SK-N-SH treated with all-trans-retinoic acid at 6 μM for 48 hours (cell line): ENCODE measurements at regions not wholly inside any gene's neighbourhood (a gene's known extent, or its start where the extent isn't known, plus 50 kb on each side); places are given as distances from the start of the nearest gene placed in this dataset.

Source experiments
- ATAC-seq: fragments of 200-7000 bp; cut with Tn5 transposase; 3 replicates; pipeline ENCODE4 v1.9.1; 2020; ENCODE audit warnings: mild to moderate bottlenecking, moderate library complexity
- ARNTL ChIP-seq: fragments of 450-650 bp; formaldehyde crosslinking; IDR thresholded peaks from 2 replicates; pipeline ENCODE4 v1.5.0; 2020; ENCODE audit warnings: low read depth, mild to moderate bottlenecking, moderate library complexity, borderline replicate concordance
- CSDC2 ChIP-seq: fragments of 250-450 bp; sonication (Bioruptor Pico); IDR thresholded peaks from 2 replicates; pipeline ENCODE4 v1.5.0; 2020; ENCODE audit warnings: mild to moderate bottlenecking, moderate library complexity
- ESRRG ChIP-seq: fragments of 250-450 bp; sonication (Bioruptor Pico); IDR thresholded peaks from 2 replicates; pipeline ENCODE4 v1.6.1; 2021; ENCODE audit warnings: mild to moderate bottlenecking
- GLIS3 ChIP-seq: fragments of 250-450 bp; sonication (Bioruptor Pico); IDR thresholded peaks from 2 replicates; pipeline ENCODE4 v1.5.0; 2020; ENCODE audit warnings: mild to moderate bottlenecking, moderate library complexity
- ISL1 ChIP-seq: fragments of 250-450 bp; sonication (Bioruptor Pico); IDR thresholded peaks from 2 replicates; pipeline ENCODE4 v2.1.2; 2022; ENCODE audit warnings: mild to moderate bottlenecking, moderate library complexity
- OSR1 ChIP-seq: fragments of 250-450 bp; sonication (Bioruptor Pico); IDR thresholded peaks from 2 replicates; pipeline ENCODE4 v1.8.0; 2022; ENCODE audit warnings: moderate library complexity, mild to moderate bottlenecking, inconsistent platforms
- PPARA ChIP-seq: fragments of 250-450 bp; sonication (Bioruptor Pico); IDR thresholded peaks from 2 replicates; pipeline ENCODE4 v1.5.0; 2020; ENCODE audit warnings: mild to moderate bottlenecking, borderline replicate concordance
- RARB ChIP-seq: fragments of 250-450 bp; sonication (Bioruptor Pico); IDR thresholded peaks from 2 replicates; pipeline ENCODE4 v1.8.0; 2021; ENCODE audit warnings: mild to moderate bottlenecking, moderate library complexity
- SNAI2 ChIP-seq: fragments of 250-450 bp; sonication (Bioruptor Pico); IDR thresholded peaks from 2 replicates; pipeline ENCODE4 v1.5.0; 2020; ENCODE audit warnings: mild to moderate bottlenecking, moderate library complexity
- TCF4 ChIP-seq: fragments of 250-450 bp; sonication (Bioruptor Pico); IDR thresholded peaks from 2 replicates; pipeline ENCODE4 v1.8.0; 2021; ENCODE audit warnings: mild to moderate bottlenecking, moderate library complexity, borderline replicate concordance
- TOX ChIP-seq: fragments of 250-450 bp; sonication (Bioruptor Pico); IDR thresholded peaks from 2 replicates; pipeline ENCODE4 v1.8.0; 2021; ENCODE audit warnings: mild to moderate bottlenecking, moderate library complexity, borderline replicate concordance
- ZC3H10 ChIP-seq: fragments of 250-450 bp; sonication (Bioruptor Pico); IDR thresholded peaks from 2 replicates; pipeline ENCODE4 v1.5.1; 2021; ENCODE audit warnings: mild to moderate bottlenecking, moderate library complexity
- ZFP3 ChIP-seq: fragments of 250-450 bp; sonication (Bioruptor Pico); IDR thresholded peaks from 2 replicates; pipeline ENCODE4 v1.5.0; 2020; ENCODE audit warnings: mild to moderate bottlenecking, moderate library complexity
- ZFP30 ChIP-seq: fragments of 450-650 bp; formaldehyde crosslinking; IDR thresholded peaks from 2 replicates; pipeline ENCODE4 v1.5.0; 2022; ENCODE audit warnings: mild to moderate bottlenecking, moderate library complexity
- ZNF565 ChIP-seq: fragments of 450-650 bp; formaldehyde crosslinking; conservative IDR thresholded peaks from 2 replicates; pipeline ENCODE4 v1.5.0; 2020; ENCODE audit warnings: low read depth, mild to moderate bottlenecking, moderate library complexity
- ZNF8 ChIP-seq: fragments of 450-650 bp; formaldehyde crosslinking; IDR thresholded peaks from 2 replicates; pipeline ENCODE4 v1.5.0; 2020; ENCODE audit warnings: mild to moderate bottlenecking, moderate library complexity
- TF ChIP-seq, protein P1 (sequence below): fragments of 250-450 bp; sonication (Bioruptor Pico); IDR thresholded peaks from 2 replicates; pipeline ENCODE4 v1.8.0; 2021; ENCODE audit warnings: low read depth, mild to moderate bottlenecking, moderate library complexity, borderline replicate concordance
- TF ChIP-seq, protein P2 (sequence below): fragments of 250-450 bp; sonication (Bioruptor Pico); IDR thresholded peaks from 2 replicates; pipeline ENCODE4 v1.5.0; 2020; ENCODE audit warnings: mild to moderate bottlenecking, moderate library complexity
- TF ChIP-seq, protein P3 (sequence below): fragments of 250-450 bp; sonication (Bioruptor Pico); IDR thresholded peaks from 2 replicates; pipeline ENCODE4 v1.5.1; 2020; ENCODE audit warnings: low read depth, mild to moderate bottlenecking, moderate library complexity
- TF ChIP-seq, protein P4 (sequence below): fragments of 250-450 bp; sonication (Bioruptor Pico); IDR thresholded peaks from 2 replicates; pipeline ENCODE4 v1.5.1; 2021; ENCODE audit warnings: mild to moderate bottlenecking, moderate library complexity
- TF ChIP-seq, protein P5 (sequence below): fragments of 250-450 bp; sonication (Bioruptor Pico); IDR thresholded peaks from 2 replicates; pipeline ENCODE4 v1.8.0; 2020; ENCODE audit warnings: mild to moderate bottlenecking, moderate library complexity, borderline replicate concordance

DNA sequence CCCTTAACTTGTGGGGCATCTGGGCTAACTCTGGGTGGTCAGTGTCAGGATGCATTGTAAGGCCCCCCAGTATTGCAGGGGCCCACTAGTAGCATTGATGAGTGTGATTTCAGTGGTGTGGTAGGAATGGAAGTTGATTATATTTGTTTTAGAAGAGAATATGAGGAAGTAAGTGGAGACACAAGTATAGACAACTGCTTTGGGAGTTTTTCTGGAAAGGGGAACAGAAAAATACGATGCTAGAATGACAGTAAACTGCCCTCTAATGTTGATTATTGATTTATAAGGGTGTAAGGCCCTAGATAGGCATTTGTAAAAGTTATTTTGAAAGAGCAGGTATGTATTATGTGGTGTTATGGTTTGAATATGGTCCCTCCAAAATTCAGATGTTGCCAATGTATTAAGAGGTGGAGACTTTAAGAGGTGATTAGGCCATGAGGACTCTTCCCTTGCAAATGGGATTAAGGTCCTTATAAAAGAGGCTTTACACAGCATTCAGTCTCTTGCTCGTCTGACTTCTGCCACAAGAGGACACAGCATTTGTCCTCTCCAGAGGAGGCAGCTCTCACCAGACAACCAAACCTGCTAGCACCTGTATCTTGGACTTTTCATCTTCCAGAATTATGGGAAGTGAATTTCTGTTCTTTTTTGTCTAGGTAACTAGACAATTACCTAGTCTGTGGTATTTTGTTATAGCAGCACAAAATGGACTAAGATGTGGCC lies 135.9 kb upstream of the DTNBP1 start:
- TF ChIP-seq ZNF565 (no peak), TCF4 (CRISPR knock-in tag) (no peak), ISL1 (no peak)
- no peak for ATAC-seq

DNA sequence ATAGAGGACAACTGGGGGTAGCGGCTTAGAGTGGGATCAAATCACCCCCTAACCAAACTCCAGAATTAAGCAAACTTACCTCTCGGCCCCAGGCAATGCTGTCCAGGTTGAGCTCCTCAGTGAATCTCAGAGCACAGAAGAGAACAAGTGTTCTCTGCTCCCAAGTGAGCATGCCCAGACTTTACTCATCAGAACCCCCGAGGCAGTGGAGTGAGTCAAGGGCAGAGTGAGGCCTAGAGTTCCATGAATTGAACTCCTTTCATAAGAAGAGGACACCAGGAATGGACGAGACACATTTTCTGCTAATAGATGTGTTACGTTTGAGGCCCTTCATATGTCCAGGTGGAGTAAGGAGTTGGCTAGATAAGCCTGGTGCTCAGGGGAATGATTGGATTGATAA lies 134.0 kb upstream of the DTNBP1 start:
- TF ChIP-seq ARNTL (CRISPR knock-in tag) (no peak), PPARA (CRISPR knock-in tag) (no peak), CSDC2 (CRISPR knock-in tag) (no peak), GLIS3 (CRISPR knock-in tag) (no peak), OSR1 (CRISPR knock-in tag) (no peak), ISL1 (no peak), TOX (no peak), ZNF565 (no peak), ZC3H10 (CRISPR knock-in tag) (no peak), RARB (CRISPR knock-in tag) (no peak), ZFP3 (CRISPR knock-in tag) (no peak), SNAI2 (CRISPR knock-in tag) (no peak), ESRRG (CRISPR knock-in tag) (no peak)
- TF ChIP-seq, protein P1, sequence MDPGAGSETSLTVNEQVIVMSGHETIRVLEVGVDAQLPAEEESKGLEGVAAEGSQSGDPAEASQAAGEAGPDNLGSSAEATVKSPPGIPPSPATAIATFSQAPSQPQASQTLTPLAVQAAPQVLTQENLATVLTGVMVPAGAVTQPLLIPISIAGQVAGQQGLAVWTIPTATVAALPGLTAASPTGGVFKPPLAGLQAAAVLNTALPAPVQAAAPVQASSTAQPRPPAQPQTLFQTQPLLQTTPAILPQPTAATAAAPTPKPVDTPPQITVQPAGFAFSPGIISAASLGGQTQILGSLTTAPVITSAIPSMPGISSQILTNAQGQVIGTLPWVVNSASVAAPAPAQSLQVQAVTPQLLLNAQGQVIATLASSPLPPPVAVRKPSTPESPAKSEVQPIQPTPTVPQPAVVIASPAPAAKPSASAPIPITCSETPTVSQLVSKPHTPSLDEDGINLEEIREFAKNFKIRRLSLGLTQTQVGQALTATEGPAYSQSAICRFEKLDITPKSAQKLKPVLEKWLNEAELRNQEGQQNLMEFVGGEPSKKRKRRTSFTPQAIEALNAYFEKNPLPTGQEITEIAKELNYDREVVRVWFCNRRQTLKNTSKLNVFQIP (CRISPR knock-in tag): no peak
- TF ChIP-seq, protein P2, sequence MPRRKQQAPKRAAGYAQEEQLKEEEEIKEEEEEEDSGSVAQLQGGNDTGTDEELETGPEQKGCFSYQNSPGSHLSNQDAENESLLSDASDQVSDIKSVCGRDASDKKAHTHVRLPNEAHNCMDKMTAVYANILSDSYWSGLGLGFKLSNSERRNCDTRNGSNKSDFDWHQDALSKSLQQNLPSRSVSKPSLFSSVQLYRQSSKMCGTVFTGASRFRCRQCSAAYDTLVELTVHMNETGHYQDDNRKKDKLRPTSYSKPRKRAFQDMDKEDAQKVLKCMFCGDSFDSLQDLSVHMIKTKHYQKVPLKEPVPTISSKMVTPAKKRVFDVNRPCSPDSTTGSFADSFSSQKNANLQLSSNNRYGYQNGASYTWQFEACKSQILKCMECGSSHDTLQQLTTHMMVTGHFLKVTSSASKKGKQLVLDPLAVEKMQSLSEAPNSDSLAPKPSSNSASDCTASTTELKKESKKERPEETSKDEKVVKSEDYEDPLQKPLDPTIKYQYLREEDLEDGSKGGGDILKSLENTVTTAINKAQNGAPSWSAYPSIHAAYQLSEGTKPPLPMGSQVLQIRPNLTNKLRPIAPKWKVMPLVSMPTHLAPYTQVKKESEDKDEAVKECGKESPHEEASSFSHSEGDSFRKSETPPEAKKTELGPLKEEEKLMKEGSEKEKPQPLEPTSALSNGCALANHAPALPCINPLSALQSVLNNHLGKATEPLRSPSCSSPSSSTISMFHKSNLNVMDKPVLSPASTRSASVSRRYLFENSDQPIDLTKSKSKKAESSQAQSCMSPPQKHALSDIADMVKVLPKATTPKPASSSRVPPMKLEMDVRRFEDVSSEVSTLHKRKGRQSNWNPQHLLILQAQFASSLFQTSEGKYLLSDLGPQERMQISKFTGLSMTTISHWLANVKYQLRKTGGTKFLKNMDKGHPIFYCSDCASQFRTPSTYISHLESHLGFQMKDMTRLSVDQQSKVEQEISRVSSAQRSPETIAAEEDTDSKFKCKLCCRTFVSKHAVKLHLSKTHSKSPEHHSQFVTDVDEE (CRISPR knock-in tag): no peak
- TF ChIP-seq, protein P3, sequence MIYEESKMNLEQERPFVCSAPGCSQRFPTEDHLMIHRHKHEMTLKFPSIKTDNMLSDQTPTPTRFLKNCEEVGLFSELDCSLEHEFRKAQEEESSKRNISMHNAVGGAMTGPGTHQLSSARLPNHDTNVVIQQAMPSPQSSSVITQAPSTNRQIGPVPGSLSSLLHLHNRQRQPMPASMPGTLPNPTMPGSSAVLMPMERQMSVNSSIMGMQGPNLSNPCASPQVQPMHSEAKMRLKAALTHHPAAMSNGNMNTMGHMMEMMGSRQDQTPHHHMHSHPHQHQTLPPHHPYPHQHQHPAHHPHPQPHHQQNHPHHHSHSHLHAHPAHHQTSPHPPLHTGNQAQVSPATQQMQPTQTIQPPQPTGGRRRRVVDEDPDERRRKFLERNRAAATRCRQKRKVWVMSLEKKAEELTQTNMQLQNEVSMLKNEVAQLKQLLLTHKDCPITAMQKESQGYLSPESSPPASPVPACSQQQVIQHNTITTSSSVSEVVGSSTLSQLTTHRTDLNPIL (CRISPR knock-in tag): no peak
- TF ChIP-seq, protein P4, sequence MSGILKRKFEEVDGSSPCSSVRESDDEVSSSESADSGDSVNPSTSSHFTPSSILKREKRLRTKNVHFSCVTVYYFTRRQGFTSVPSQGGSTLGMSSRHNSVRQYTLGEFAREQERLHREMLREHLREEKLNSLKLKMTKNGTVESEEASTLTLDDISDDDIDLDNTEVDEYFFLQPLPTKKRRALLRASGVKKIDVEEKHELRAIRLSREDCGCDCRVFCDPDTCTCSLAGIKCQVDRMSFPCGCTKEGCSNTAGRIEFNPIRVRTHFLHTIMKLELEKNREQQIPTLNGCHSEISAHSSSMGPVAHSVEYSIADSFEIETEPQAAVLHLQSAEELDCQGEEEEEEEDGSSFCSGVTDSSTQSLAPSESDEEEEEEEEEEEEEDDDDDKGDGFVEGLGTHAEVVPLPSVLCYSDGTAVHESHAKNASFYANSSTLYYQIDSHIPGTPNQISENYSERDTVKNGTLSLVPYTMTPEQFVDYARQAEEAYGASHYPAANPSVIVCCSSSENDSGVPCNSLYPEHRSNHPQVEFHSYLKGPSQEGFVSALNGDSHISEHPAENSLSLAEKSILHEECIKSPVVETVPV: no peak
- TF ChIP-seq, protein P5, sequence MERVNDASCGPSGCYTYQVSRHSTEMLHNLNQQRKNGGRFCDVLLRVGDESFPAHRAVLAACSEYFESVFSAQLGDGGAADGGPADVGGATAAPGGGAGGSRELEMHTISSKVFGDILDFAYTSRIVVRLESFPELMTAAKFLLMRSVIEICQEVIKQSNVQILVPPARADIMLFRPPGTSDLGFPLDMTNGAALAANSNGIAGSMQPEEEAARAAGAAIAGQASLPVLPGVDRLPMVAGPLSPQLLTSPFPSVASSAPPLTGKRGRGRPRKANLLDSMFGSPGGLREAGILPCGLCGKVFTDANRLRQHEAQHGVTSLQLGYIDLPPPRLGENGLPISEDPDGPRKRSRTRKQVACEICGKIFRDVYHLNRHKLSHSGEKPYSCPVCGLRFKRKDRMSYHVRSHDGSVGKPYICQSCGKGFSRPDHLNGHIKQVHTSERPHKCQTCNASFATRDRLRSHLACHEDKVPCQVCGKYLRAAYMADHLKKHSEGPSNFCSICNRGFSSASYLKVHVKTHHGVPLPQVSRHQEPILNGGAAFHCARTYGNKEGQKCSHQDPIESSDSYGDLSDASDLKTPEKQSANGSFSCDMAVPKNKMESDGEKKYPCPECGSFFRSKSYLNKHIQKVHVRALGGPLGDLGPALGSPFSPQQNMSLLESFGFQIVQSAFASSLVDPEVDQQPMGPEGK: no peak
- TF ChIP-seq, all 23 proteins: peak for 0
- no peak for ATAC-seq

DNA sequence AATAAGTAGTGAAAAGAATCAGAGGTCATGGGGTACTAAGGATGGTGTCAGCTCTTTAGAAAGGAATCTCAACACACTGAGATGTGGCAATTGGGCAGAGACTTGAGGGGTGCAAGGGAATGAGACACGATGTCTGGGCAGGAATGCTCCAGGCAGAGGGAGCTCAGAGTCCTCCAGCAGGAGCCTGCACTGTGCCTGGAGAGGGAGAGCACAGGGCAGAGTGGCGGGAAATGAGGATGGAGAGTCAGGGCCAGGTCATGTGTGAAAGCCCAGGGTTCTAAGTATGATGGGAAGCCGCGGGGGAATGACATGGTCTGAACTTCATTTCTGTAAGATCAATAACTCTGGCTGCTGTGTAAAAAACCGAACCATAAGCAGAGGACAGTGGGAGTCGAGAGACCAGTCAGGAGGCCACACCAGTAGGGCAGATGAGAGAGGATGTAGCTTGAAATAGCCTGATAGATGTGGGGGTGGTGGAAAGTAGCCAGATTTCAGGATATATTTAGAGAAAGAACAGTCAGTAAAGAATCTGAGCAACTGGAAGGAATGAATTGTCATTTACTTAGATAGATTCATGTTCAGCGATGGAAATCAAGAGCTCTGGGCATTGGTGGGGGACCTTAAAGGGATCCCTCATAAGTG lies 133.4 kb upstream of the DTNBP1 start:
- ATAC-seq: no peak
- TF ChIP-seq ESRRG (CRISPR knock-in tag): no peak
- no peak for TF ChIP-seq ZNF8
- TF ChIP-seq ZFP30 (CRISPR knock-in tag): no peak
- TF ChIP-seq ARNTL (CRISPR knock-in tag): no peak
